ENCODE measurements at regions not wholly inside any gene's neighbourhood (a gene's known extent, or its start where the extent isn't known, plus 50 kb on each side); places are given as distances from the start of the nearest gene placed in this dataset.

DNA sequence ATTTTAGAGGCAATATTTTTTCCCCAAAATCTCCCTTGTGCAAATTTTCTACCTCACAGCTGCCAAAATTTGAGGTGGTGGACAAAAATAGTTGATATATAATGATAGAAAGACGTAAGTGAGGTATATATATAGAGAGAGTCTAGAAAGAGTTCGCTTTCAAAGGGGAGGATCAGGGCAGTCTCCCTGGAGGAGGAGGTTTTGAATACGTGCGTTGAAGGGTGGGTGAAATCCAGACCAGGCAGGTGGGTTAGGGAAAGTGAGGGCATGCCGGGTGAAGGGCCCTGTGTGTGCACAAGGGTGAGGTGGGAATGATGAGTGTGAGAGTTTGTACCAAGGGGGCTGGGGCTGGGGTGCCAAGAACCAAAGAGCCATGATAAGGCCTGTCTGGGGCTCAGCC is 100.2 kb downstream of the CEBPB start:
- Mint-ChIP-seq H3K4me3 (no peak overlapping the region), H3K4me1 (peaks cover 12% of the 10 kb centered on the region), H3K27ac (no peak overlapping the region), H3K27me3 (peaks cover 40% of the 10 kb centered on the region), H3K36me3 (ENCODE audit: low read depth) (peaks cover 3% of the 10 kb centered on the region)
- ATAC-seq (no peak), DNase-seq (no peak)
- H3K9me3 ChIP-seq (ENCODE audit: control insufficient read depth, low read length, poor library complexity, severe bottlenecking) = no peaks in the 10 kb centered on the region

DNA sequence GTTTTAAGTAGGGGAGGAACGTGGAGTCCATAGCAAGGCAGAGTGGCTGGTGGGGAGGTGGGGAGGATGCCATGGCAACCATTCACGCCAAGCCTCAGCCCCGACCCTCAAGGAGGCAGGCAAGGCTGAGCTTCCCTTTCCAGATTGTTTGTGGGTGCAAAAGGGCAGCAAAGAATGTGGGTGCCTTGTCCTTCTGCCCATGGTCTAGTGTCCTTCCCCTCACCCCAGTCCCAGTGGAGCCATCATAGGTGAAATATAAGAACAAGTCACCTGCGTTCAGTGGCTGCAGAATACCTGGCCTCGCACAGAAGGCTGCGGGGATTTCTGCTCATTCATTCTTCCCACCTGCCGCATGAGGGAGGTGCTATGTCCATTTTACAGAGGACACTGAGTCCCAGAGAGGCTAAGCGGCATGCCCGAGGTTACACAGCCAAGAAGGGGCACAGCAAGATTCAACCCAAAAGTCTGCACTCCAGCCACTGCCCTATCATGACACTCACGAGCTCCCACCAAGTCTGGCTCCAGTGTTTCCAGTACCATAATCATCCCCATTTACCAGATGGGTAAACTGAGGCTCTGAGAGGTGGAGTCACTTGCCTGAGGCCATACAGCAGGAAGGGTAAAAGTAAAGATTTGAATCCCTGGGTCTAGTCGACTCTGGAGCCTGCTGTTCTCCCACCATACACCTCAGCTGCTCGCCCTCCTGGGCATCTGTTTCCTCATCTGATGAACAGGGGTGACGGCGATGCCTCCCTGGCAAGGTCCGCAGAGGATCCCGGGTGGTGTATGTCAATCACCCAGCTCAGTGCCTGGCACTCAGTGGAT is 100.8 kb downstream of the CEBPB start:
- no peak overlapping the region for H3K27ac Mint-ChIP-seq
- H3K9me3 ChIP-seq (ENCODE audit: control insufficient read depth, low read length, poor library complexity, severe bottlenecking) = no peaks in the 10 kb centered on the region
- peaks cover 35% of the 10 kb centered on the region for H3K27me3 Mint-ChIP-seq
- H3K4me1 Mint-ChIP-seq = peaks cover 13% of the 10 kb centered on the region
- H3K36me3 Mint-ChIP-seq (ENCODE audit: low read depth) = peaks cover 3% of the 10 kb centered on the region
- no peak for ATAC-seq
- H3K4me3 Mint-ChIP-seq = no peak overlapping the region
- DNase-seq = no peak

DNA sequence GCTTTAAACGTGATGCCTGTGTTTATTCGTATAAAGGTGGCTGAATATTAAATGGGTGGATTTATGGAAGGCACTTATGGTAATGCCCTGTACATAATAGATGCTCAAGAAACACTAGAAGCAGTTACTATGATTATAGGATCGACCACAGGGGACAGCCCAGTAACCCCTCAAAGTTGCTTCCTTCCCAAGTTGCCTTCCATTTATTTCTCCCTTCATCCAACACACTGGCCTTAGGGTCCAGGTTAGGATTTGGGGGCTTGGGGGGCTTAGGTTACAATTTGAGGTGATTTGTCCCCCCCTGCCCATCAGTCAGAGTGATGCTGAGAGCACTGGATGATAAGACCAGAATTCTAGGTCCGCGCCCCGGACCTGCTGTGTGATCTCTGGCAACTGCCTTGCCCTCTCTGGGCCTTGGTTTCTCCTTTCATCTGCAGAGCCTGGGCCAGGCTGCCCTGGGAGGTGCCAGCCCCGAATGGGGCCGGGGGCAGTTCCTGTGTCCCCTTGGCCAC is 101.5 kb downstream of the CEBPB start:
- no peak for DNase-seq
- H3K36me3 Mint-ChIP-seq (ENCODE audit: low read depth) = peaks cover 3% of the 10 kb centered on the region
- no peaks in the 10 kb centered on the region for H3K9me3 ChIP-seq (ENCODE audit: control insufficient read depth, low read length, poor library complexity, severe bottlenecking)
- H3K4me1 Mint-ChIP-seq = peaks cover 13% of the 10 kb centered on the region
- H3K4me3 Mint-ChIP-seq = no peak overlapping the region
- ATAC-seq = no peak
- H3K27ac Mint-ChIP-seq = no peak overlapping the region
- H3K27me3 Mint-ChIP-seq = peaks cover 29% of the 10 kb centered on the region

DNA sequence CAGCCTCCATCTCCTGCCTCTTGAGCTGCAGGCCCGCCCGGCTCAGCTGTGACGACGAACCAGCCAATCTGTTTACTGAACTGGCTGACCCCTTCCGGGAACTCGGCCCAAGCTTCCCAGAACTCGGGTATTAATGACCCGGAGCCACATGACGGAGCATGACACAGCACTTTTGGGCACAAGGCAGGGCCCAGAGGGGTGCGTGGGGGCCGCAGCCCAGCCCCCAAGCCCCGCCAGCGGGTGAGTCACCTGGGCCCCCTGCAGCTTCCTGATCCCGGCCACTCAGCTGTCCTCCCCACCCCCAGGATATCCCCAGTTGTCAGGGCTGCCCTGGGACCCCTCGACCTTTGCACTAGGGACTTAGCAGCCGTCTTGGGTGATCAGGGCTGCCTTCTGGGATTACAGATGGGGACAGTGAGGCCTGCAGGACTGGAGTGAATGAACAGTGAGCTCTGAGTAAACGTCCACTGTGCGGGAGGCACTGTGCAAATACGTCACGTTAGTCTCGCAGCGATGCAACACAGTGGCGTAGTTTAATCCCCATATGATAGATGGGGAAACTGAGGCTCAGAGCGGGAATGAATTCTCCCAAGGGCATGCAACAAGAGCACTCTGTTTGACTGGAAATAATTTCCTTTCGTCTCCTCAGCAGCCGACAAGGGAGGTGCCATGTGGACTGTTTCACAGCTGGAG is 102.1 kb downstream of the CEBPB start:
- Mint-ChIP-seq H3K4me1 (peaks cover 14% of the 10 kb centered on the region), H3K27me3 (peaks cover 27% of the 10 kb centered on the region), H3K36me3 (ENCODE audit: low read depth) (peaks cover 3% of the 10 kb centered on the region), H3K27ac (no peak overlapping the region), H3K4me3 (no peak overlapping the region)
- H3K9me3 ChIP-seq (ENCODE audit: control insufficient read depth, low read length, poor library complexity, severe bottlenecking) = no peaks in the 10 kb centered on the region
- ATAC-seq (no peak), DNase-seq (no peak)

DNA sequence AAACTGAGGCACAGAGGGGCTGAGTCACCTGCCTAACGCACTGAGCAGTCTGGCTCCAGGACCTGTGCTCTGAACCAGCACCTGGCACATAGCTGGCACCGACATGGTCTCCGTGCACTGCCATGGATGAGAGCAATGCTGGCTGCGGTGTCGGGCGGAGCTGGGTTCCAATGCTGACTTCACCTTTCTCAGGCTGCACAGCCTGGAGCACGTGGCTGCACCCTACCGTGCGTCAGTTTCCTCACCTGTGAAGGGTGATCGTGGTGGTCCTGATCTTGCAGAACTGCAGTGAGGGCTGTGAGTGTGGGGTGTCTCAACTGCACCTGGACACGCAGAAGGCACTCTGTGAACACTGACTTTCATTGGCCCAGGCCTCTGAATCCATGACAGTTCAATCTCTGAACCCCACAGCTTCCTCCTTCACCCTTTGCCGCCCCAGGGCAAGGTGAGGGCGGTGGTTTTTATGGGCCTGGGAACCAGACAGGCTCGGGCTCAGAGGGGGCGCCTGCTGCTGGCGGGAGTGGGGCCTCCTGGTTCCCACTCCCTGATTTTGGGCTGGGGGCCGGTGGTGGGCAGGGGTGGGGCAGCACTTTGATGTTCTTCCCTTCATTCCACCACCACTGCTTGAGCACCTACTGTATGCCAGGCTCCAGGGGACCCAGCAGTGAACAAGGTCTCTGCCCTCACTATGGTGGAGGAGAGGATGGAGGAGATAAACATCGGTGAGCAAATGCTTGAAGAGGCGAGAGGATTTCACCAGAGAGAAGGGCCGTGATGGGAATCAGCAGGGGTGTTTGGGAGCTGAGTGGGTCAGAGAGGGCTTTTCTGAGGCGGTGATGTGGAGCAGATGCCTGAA is 102.9 kb downstream of the CEBPB start:
- Mint-ChIP-seq H3K36me3 (ENCODE audit: low read depth) (no peaks in the 10 kb centered on the region), H3K4me1 (peaks cover 14% of the 10 kb centered on the region), H3K4me3 (no peak overlapping the region), H3K27ac (no peak overlapping the region), H3K27me3 (peaks cover 26% of the 10 kb centered on the region)
- ATAC-seq = no peak
- no peaks in the 10 kb centered on the region for H3K9me3 ChIP-seq (ENCODE audit: control insufficient read depth, low read length, poor library complexity, severe bottlenecking)
- DNase-seq = no peak

DNA sequence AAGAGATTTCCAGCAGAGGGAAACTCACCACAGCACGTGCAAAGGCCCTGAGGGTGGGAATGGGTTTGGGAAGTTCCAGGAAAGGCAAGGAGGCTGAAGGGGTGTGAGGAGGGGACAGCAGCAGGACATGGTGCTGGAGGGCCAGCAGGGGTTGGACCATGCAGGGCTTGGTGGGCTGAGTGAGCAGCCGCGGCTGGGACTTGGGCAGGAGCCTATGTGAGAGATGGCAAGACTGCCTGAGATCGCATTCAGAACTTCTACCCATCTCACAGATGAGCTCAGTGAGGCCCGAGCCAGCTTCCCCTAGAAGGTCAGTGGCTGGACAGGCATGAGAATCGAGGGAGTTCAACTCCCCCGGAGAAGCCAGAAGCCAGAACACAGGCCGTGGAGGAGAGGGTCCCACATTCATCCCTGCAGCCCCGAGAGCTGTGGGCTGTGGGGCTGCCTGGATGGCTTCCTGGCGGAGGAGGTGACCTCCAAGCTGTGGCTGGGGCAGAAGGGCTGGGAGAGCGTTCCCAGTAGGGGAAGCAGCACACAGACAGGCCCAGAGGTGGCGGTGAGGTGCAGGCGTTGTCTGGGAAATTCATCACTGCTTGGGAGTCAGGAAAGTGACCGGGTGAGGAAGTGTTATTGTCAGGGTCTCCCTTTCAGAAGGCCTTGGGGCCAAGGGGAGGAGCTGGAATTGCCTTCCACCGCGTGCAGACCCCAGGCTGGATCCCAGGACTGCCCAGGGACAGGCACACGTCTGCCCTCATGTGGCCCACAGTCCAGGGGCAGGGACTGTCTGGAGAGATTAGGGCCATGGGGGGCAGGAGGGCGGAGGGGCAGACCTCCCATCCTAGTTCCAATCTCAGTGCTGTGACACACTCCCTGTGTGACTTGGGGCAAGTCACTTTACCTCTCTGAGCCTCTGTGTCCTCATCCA is 103.8 kb downstream of the CEBPB start:
- Mint-ChIP-seq H3K27me3 (peaks cover 22% of the 10 kb centered on the region), H3K4me1 (peaks cover 13% of the 10 kb centered on the region), H3K27ac (no peak overlapping the region), H3K36me3 (ENCODE audit: low read depth) (no peaks in the 10 kb centered on the region), H3K4me3 (no peak overlapping the region)
- no peaks in the 10 kb centered on the region for H3K9me3 ChIP-seq (ENCODE audit: control insufficient read depth, low read length, poor library complexity, severe bottlenecking)
- DNase-seq = no peak
- no peak for ATAC-seq

DNA sequence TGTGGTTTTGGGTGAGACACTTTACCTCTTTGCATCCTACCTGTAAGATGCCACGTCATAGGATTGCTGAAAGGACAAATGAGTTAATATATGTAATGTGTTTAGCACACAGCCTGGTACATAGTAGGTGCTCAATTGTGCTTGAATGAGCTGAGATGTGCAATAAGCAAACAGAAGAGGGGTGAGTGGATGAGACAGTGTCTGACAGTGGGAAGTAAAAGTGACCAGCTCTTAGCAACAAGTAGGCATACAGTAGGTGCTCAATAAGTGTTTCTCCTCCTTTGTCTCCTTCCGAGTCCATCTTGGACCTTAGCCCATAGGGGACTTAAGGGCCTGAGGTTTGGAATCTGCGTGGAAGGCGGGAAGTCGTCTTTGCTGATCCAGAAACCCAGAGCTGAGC is 104.7 kb downstream of the CEBPB start:
- no peak for ATAC-seq
- H3K4me1 Mint-ChIP-seq = peaks cover 13% of the 10 kb centered on the region
- H3K27ac Mint-ChIP-seq = no peak overlapping the region
- H3K4me3 Mint-ChIP-seq = no peak overlapping the region
- DNase-seq = no peak
- peaks cover 15% of the 10 kb centered on the region for H3K27me3 Mint-ChIP-seq
- H3K36me3 Mint-ChIP-seq (ENCODE audit: low read depth) = no peaks in the 10 kb centered on the region
- H3K9me3 ChIP-seq (ENCODE audit: control insufficient read depth, low read length, poor library complexity, severe bottlenecking) = no peaks in the 10 kb centered on the region

DNA sequence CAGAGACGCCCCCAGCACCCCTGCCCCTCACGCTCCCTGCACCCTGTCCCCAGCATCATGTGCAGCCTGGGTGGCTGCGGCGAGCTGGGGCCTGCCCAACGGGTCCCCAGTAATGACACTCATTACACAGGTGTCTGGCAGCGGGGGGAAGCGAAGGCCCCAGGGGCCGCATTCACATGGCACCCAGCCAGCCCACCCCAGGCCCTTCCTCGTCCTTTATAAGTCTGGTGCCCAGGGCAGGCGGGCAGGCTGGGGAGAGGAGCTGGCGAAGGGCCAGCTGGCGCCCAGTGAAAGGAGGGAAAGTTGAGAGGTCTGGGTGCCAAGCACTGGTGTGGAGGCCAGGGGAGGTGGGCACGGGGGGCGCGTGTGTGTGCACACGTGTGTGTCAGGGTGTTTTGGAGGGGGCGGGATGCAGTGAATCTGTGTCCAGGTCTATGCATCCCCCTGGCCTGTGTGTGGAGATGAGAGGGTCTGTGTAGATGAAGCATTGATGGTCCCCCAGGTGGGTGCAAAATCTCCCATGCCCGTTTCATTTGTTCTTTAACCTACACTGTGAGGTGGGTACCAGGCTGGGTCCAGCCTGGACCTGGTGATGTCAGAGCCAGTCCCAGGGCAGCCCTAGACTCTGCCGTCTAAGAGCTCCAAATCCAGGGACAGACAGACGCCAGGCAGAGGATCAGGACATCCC is 105.3 kb downstream of the CEBPB start:
- Mint-ChIP-seq H3K36me3 (ENCODE audit: low read depth) (no peaks in the 10 kb centered on the region), H3K27me3 (peaks cover 10% of the 10 kb centered on the region), H3K27ac (no peak overlapping the region), H3K4me3 (no peak overlapping the region), H3K4me1 (peaks cover 13% of the 10 kb centered on the region)
- no peak for DNase-seq
- no peaks in the 10 kb centered on the region for H3K9me3 ChIP-seq (ENCODE audit: control insufficient read depth, low read length, poor library complexity, severe bottlenecking)
- no peak for ATAC-seq

DNA sequence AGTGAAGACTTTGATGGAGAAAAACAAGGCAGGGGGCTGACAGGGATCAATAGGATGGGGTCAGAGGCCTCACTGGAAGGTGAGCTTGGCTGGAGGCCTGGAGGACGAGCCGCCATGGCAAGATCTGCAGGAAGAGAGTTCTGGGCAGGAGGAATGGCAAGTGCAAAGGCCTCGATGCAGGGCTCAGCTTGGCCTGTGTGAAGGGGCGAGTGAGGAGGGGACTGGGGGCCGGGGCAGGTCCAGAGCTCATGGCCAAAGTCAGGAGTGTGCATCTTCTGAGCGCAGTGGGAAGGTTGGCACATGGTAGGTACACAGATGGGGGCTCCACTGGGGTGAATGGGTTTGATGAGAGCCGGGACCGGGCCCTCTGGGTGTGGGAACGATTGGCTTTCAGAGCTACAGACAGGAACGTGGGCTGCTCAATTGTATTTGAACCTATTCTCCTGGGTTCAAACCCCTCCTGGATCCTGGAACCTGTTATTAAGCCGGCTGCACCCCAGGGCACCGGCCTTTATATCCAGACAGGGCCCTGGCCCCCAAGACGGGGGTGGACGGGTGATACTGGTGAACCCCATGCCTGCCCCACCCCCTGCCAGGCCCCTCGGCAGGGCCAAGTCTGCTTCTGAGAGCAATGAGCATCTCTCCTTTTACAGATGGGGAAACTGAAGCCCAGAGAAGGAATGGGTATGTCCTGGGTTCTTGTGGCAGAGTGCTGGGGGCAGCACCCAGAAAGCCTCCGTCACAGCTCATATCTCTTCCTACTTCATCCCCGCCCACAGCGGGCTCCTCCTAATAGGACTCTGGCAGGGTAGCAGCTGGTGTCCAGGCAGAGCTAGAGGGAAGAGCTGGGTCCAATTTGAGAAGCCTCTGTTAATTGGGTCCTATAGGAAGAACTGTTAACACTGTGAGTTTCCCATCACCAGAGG is 106.1 kb downstream of the CEBPB start:
- no peak for DNase-seq
- no peaks in the 10 kb centered on the region for H3K36me3 Mint-ChIP-seq (ENCODE audit: low read depth)
- H3K27me3 Mint-ChIP-seq = peaks cover 8% of the 10 kb centered on the region
- peaks cover 13% of the 10 kb centered on the region for H3K4me1 Mint-ChIP-seq
- no peaks in the 10 kb centered on the region for H3K9me3 ChIP-seq (ENCODE audit: control insufficient read depth, low read length, poor library complexity, severe bottlenecking)
- no peak overlapping the region for H3K4me3 Mint-ChIP-seq
- no peak for ATAC-seq
- no peak overlapping the region for H3K27ac Mint-ChIP-seq

DNA sequence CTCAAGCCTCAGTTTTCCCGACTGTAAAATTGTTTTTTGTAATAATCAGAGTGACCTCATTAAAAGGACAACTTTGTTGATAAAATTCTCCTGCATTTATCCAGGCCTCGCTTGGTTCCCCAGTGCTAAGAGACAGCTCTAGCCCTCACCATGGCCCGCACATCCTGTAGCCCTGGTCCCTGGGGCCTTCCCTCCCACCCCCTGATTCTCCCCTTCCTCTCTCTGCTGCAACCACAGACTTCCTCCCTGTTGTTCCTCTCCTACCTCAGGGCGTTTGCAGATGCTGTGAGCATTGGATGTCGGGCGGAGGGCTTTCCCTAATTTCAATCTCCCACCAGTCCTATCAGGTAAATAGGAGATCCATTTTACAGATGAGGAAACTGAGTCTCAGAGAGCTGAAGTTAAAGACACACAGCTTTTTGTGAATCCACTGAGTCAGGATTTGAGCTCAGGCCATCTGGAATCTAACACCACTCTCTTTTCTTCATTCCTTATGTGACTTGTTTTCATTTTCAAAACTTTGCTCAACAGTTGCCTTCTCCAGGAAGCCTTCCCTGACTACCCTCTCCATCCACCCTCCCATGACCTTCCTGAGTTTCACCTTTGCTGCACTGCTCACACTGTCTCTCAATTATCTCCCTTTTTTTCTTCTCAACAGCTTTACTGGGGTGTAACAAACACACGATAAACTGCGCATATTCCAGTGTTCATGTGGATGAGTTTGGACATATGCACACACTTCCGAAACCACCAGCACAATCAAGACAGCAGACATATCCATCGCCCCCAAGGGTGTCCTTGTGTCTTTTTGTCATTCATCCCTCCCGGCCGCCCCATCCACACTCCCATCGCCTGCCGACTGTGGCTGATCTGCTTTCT is 107.1 kb downstream of the CEBPB start:
- Mint-ChIP-seq H3K36me3 (ENCODE audit: low read depth) (no peaks in the 10 kb centered on the region), H3K4me3 (no peak overlapping the region), H3K27me3 (peaks cover 8% of the 10 kb centered on the region), H3K27ac (no peak overlapping the region), H3K4me1 (peaks cover 13% of the 10 kb centered on the region)
- no peak for ATAC-seq
- no peak for DNase-seq
- H3K9me3 ChIP-seq (ENCODE audit: control insufficient read depth, low read length, poor library complexity, severe bottlenecking) = no peaks in the 10 kb centered on the region
